GM21723 (cell line): ENCODE measurements at regions not wholly inside any gene's neighbourhood (a gene's known extent, or its start where the extent isn't known, plus 50 kb on each side); places are given as distances from the start of the nearest gene placed in this dataset.
"Not testable (repeated sequence)": the region's sequence is repeated elsewhere in the genome, so short reads cannot be mapped to it uniquely, and the experiment has no call there.

Source experiments
- ATAC-seq: cut with Tn5 transposase; IDR thresholded peaks from one replicate; pipeline ENCODE4 v1.9.1; 2021; ENCODE audit warnings: mild to moderate bottlenecking, moderate library complexity; ENCODE audit not compliant: unreplicated experiment

GRCh38 chr10:64773357-64773756, 1252.2 kb downstream of the REEP3 start:
- no peak for ATAC-seq

DNA sequence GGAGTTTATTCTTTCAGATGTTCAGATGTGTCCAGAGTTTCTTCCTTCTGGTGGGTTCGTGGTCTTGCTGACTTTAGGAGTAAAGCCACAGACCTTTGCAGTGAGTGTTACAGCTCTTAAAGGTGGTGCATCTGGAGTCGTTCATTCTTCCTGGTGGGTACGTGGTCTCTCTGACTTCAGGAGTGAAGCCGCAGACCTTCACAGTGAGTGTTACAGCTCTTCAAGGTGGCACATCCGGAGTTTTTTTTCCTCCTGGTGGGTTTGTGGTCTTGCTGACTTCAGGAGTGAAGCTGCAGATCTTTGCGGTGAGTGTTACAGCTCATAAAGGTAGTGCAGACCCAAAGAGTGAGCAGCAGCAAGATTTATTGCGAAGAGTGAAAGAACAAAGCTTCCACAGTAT, 1263.2 kb downstream of the REEP3 start:
- not testable (repeated sequence) for ATAC-seq

DNA sequence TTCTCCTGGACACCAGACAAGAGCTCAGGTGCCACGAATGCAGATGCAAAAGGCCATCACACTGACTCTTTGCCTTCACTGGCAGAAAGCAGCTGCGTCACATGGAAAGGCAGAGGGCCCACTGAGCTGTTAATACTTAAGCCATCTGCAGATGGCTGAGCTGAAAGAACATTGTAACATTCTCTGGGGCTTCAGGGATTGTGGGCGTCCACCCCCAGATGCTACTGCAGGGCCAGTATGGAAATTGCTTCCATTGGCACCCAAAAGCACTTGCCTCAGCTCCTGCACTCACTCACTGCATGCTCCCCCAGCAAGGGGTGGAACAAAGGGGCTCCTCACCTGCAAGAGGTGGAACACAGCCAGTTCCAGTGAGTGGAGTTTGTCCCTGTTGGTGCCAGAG, 1264.6 kb downstream of the REEP3 start:
- ATAC-seq, result no peak

DNA sequence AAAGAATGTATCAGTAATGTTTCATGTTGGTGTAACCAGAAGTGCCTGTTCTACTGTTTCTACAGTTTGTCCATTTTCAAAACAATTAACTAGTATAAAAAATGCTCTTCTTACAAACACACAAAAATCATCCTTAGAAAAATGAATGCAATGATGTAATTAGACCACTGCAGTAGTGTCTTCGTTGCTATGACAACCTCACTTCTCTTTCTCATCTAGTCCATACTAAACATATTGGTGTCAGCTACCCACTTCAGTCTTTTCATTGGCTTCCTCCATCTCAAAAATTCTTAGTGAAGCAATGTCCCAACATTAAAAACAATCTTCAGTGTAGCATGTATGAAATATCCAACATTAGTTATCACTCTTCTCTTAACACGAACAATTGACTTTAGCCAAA, 1265.8 kb downstream of the REEP3 start:
- ATAC-seq, result no peak

- ATAC-seq, result no peak
Observed at GRCh38 chr10:64795847-64796246, 1274.6 kb downstream of the REEP3 start.

GRCh38 chr10:64798297-64798696, 1277.1 kb downstream of the REEP3 start:
- no peak for ATAC-seq

- not testable (repeated sequence) for ATAC-seq
Observed at GRCh38 chr10:64808233-64808632, 1287.0 kb downstream of the REEP3 start.

GRCh38 chr10:64810046-64810445, 1288.8 kb downstream of the REEP3 start:
- ATAC-seq, result not testable (repeated sequence)

DNA sequence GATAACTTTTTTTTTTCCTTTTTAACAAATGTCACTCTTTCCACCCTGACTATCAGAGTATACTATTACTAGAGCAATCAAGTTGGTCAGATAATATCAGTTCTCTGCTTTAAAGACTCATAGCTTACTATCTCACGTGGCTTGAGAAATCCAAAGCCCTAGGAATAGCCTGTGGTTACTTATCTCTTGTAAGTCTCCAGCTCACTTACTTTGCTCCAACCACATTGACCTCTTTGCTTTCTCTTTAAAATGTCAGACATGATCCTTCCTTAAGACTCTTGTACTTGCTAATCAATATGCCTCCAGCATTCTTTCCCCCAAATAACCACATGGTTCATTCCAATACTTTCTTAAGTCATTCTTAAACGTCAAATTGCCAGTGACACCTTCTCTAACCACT, 1292.2 kb downstream of the REEP3 start:
- ATAC-seq, result no peak

DNA sequence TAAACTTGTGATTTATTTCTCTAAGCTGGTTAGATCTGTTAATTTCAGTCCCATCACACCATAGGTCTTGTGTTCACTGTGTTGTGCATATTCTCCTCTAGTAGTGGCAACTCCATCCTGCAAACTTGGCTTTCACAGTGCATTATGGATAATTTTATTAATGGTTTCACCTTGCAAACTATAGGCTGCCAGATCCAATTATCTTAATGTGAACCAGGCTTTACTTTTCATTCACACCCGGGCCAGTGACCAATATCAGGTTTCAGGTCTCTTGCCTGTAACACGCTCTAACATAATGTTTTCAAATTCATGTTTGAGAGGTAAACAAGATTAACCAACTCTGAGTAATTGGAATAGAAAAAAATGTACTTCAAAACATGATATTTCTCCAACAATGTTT, 1293.0 kb downstream of the REEP3 start:
- no peak for ATAC-seq

GRCh38 chr10:64829888-64830412, 1308.7 kb downstream of the REEP3 start:
- ATAC-seq, result no peak

GRCh38 chr10:64830869-64831268, 1309.7 kb downstream of the REEP3 start:
- ATAC-seq, result no peak

DNA sequence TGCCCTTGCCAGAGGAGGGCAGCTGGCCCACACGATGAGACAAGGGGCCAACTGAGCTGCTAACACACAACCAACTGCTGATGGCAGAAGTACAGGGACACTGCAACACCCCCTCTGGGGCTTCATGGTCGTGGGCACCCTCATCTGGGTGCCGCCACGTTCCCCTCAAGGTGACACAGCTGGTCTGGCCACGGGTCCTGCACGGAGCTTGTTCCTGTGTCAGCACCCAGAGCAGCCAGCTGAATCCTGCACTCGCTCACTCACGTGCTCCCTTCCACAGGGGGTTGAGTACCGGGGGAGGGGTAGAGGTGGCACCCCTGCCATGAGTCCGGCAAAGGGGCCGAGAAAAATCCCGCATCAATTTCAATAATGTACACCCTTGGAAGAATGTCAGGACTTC, 1319.1 kb downstream of the REEP3 start:
- no peak for ATAC-seq

DNA sequence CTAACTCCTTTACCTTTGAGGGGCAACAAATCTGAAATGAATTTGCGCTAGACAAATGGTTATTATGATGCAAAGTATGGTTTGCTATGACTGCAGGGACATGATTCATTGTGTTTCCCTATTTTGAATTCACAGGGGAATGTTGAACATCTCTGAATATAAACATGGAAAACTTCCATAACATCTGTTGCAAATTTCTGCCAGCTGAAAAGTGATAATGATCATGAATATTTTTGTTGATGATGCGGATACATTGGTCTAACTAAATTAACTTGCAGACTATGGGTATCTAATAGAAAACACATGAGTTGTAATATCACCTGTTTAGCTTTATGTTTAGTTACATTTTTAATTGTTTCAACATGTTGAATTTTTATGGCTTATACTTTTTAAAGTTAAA, 1325.5 kb downstream of the REEP3 start:
- no peak for ATAC-seq

- ATAC-seq, result no peak
Observed at GRCh38 chr10:64855941-64856340, 1334.7 kb downstream of the REEP3 start.

- no peak for ATAC-seq
Observed at GRCh38 chr10:64859911-64860310, 1338.7 kb downstream of the REEP3 start.

DNA sequence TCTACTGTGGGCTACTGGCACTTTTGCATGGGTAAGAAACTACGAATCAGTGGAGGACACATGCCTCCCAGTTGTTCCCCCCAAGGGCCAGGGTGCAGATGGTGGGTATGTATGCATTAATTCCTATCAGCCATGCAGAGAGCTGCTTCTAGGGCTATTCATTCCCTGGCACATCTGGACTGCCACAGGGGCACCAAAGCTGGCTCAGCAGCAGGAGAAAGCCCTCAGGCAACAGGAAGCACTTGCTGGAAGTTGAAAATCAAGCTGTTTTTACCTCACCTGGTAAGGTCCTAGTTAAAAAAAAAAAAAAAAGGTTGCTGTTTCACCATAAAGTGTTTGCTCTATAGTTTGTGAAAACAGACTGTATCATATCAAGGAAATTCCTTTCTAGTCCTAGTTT, 1342.6 kb downstream of the REEP3 start:
- ATAC-seq, result no peak

DNA sequence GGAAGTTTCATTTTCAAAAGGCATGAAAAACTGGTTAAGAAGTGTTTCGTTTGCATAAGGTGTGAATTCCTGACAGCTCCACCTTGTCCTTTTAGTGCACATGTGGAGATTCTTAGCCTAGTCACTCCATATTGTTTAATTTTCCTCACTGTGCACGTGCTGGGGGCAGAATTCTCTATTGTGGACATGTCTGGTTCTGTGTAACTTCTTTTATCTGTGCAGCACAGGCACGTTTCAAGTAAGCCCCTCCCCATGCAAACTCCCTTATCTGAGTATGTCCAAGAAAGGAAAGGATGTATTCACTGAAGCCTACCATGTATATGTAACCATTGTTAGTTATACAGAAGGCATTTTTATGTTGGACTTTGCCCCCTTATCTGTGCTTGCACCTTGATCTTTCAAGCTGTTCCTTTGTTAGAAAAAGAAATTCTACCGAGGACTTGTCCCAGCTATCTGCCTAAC, 1346.3 kb downstream of the REEP3 start:
- no peak for ATAC-seq

DNA sequence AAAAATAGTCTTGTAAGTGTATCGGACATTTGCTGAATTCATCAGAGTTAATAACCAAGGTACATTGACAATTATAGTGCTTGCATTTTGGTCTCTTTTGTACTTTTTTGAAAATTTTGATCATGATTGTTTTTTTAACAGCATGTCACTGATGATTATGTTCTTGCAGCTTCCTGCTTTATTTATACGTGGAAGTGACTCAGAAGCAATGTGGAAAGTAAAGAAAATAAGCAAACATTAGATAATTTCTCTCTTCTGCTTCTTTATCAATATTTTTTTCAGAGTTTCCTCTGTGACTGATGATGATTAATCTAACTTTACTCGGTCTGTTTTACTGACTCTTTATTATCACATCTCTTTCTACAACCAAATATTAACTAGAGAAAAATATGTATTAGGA, 1351.9 kb downstream of the REEP3 start:
- ATAC-seq, result no peak

DNA sequence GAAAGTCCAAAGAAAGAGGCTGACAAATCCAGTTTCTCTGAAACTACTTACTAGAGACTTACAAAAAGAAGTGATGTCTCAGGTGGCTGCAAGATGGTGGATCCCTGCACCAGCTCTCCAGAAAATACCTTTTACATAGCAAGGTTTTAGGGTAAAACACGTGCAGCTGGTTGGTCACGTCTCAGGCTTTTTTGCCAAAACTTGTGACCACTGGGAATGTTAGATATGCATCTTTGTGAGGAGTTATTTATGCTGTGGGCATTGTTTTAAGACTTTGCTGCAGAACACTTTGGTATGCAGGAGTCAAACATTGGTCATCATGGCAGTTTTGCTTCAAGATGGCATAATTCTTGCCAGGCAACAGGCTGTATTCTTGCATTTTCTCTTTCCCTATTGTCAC, 1352.8 kb downstream of the REEP3 start:
- ATAC-seq, result no peak

DNA sequence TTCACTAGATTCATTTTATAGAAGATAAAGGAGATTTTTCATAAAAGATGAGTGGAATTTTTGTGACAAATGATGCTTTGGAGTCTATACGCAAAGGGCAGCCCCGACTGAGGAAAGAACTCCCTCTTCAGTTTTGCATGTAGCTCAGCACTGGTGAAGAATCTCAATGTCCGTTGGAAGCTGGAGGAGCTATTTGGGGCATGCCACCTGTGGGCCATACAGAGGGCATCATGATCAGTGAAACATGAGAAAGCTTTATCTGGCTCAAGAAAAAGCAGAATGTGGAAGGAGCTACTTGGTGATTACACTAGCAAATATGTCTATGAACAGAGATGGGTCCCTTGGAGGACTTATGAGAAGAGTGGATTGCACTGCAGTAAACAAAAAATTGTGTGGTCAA, 1359.3 kb downstream of the REEP3 start:
- no peak for ATAC-seq

DNA sequence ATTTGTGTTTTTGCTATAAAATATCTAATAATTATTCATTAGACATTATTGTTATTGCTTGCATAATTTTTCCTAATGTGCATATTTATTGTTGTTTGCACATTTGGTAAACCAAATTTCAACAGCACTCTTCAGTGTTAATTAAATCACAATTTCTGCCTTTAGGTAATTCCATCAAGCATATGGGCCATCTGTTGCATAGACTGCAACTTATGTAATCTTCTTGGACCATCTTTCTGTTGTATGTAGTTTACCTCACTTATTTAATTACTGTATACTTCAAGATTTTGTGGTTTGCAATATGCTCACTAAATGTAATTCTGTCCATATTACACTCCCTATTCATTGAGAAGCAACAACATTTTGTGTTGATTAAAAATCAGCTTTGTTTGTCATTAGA, 1360.1 kb downstream of the REEP3 start:
- ATAC-seq, result no peak

DNA sequence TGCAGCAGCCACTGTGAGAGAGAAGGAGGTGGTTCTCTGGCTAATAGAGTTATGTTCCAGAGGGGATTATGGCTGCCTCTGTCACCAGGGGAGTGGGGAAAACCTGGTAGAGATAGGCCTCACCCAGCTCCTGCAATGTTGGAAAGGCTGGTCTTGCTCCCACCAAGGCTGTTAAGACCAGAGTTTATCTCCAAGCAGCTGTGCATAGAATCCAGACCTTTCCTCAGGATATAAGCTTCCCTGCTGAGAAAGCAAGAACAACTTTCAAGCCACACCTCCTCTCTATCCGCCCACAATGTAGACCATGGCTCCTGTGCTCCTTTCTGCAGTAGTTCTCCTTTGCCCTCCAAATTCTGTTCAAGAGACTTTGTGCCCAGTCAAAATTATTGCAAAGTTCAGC, 1375.4 kb downstream of the REEP3 start:
- ATAC-seq, result no peak

DNA sequence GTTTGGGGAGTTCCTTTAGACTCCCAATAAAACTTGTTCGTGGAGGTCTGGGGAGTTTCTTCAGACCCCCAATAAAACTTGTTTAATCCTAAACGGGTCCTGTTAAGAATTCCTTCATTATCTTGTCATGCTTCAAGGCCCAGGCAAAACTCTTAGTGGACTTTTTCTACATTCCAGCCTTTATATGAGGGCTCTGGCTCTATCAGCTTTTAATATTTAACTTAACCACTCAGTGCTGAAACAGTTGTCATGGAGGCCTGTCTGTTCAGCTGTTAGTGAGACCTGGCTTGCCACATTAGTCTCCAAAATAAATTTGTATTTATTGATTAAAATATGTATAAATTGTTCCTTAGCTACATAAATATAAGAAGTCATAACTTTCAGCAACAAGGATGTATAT, 1385.1 kb downstream of the REEP3 start:
- not testable (repeated sequence) for ATAC-seq
